CD14-positive monocyte (primary cell): ENCODE measurements at regions not wholly inside any gene's neighbourhood (a gene's known extent, or its start where the extent isn't known, plus 50 kb on each side); places are given as distances from the start of the nearest gene placed in this dataset.
A peak's percentile ranks its signal among the peaks of the same experiment; 100 is the strongest.

Experiments
- DNase-seq, 3 donors: peaks; one replicate each; pipeline ENCODE4 v3.0.0-alpha.2; 2011 to 2022
- H2AFZ ChIP-seq: 2 replicates; pipeline ENCODE4 v1.6.0; 2012; ENCODE audit warnings: mild to moderate bottlenecking, low read depth, low read length, inconsistent platforms; ENCODE audit not compliant: insufficient read depth, poor library complexity, severe bottlenecking
- H3K27ac ChIP-seq, 2 donors: 1 replicate in 1 of 2; 2 replicates in 1 of 2; pipeline ENCODE4 v1.5.1; 2012 to 2013; ENCODE audit warnings: low read length in 2 of 2, control low read depth in 1 of 2, inconsistent platforms in 1 of 2, low read depth in 1 of 2, mild to moderate bottlenecking in 1 of 2
- H3K27me3 ChIP-seq, 2 donors: one replicate each; pipeline versions ENCODE4 v1.6.0 to v1.6.1; 2011 to 2013; ENCODE audit warnings: low read length in 2 of 2; ENCODE audit not compliant: control insufficient read depth in 2 of 2, insufficient read depth in 2 of 2
- H3K36me3 ChIP-seq, 2 donors: replicated peaks in 1 of 2; 1 replicate in 1 of 2; 2 replicates in 1 of 2; pipeline versions ENCODE4 v1.5.1 to v1.6.1; 2012 to 2013; ENCODE audit warnings: low read length in 2 of 2, control low read depth in 1 of 2, inconsistent platforms in 1 of 2, mild to moderate bottlenecking in 1 of 2; ENCODE audit not compliant: insufficient read depth in 2 of 2, control insufficient read depth in 1 of 2
- H3K4me1 ChIP-seq, 2 donors: 1 replicate in 1 of 2; 2 replicates in 1 of 2; pipeline versions ENCODE4 v1.5.1 to v1.6.1; 2012 to 2013; ENCODE audit warnings: low read length in 2 of 2, control low read depth in 1 of 2, inconsistent platforms in 1 of 2, mild to moderate bottlenecking in 1 of 2, moderate library complexity in 1 of 2; ENCODE audit not compliant: insufficient read depth in 2 of 2, control insufficient read depth in 1 of 2
- H3K4me2 ChIP-seq: replicated peaks from 2 replicates; pipeline ENCODE3; 2012; ENCODE audit warnings: low read length, moderate library complexity, mild to moderate bottlenecking; ENCODE audit not compliant: poor library complexity, severe bottlenecking; ENCODE audit errors: extremely low read depth
- H3K4me3 ChIP-seq, 3 experiments: fragments of 200-600 bp in 1 of 3; sonication (generic) in 1 of 3; replicated peaks in 1 of 3; 1 replicate in 2 of 3; 2 replicates in 1 of 3; pipeline ENCODE4 v1.5.1; 2011 to 2013; ENCODE audit warnings: low read length in 3 of 3, mild to moderate bottlenecking in 3 of 3, control low read depth in 2 of 3, low read depth in 2 of 3, inconsistent platforms in 1 of 3, moderate library complexity in 1 of 3
- H3K79me2 ChIP-seq: 2 replicates; pipeline ENCODE4 v1.6.0; 2012; ENCODE audit warnings: mild to moderate bottlenecking, control low read depth, inconsistent platforms, low read length, moderate library complexity; ENCODE audit not compliant: insufficient read depth
- H3K9ac ChIP-seq: 2 replicates; pipeline ENCODE4 v1.6.0; 2017; ENCODE audit warnings: low read length, mild to moderate bottlenecking; ENCODE audit not compliant: insufficient read depth, poor library complexity, severe bottlenecking
- H3K9me3 ChIP-seq, 2 donors: replicated peaks in 1 of 2; 1 replicate in 1 of 2; 2 replicates in 1 of 2; pipeline versions ENCODE4 v1.5.1 to v1.6.1; 2012 to 2013; ENCODE audit warnings: low read length in 2 of 2, control low read depth in 1 of 2; ENCODE audit not compliant: control insufficient read depth in 1 of 2, insufficient read depth in 1 of 2
- H4K20me1 ChIP-seq: 2 replicates; pipeline ENCODE4 v1.6.0; 2012; ENCODE audit warnings: mild to moderate bottlenecking, low read length, control low read depth, moderate library complexity; ENCODE audit not compliant: insufficient read depth
- H3K27ac Mint-ChIP-seq, 7 donors: one replicate each; pipeline ENCODE4 v1.8.0; 2020; ENCODE audit warnings: mild to moderate bottlenecking in 7 of 7, mixed read lengths in 7 of 7, moderate library complexity in 6 of 7, inconsistent platforms in 2 of 7
- H3K27me3 Mint-ChIP-seq, 3 donors: one replicate each; pipeline ENCODE4 v1.8.0; 2021 to 2022; ENCODE audit warnings: low read depth in 3 of 3, mild to moderate bottlenecking in 3 of 3, mixed read lengths in 3 of 3, moderate library complexity in 3 of 3, inconsistent platforms in 1 of 3
- H3K36me3 Mint-ChIP-seq, 2 donors: one replicate each; pipeline ENCODE4 v1.8.0; 2020; ENCODE audit warnings: mixed read lengths in 2 of 2, inconsistent platforms in 1 of 2, mild to moderate bottlenecking in 1 of 2
- H3K4me1 Mint-ChIP-seq: one replicate; pipeline ENCODE4 v1.8.0; 2020; ENCODE audit warnings: mild to moderate bottlenecking, mixed read lengths
- H3K4me3 Mint-ChIP-seq, 2 donors: one replicate each; pipeline ENCODE4 v1.8.0; 2020; ENCODE audit warnings: mild to moderate bottlenecking in 2 of 2, mixed read lengths in 2 of 2, moderate library complexity in 1 of 2
- H3K9me3 Mint-ChIP-seq, 7 donors: one replicate each; pipeline ENCODE4 v1.8.0; 2020 to 2022; ENCODE audit warnings: mixed read lengths in 7 of 7, mild to moderate bottlenecking in 6 of 7, moderate library complexity in 6 of 7, inconsistent platforms in 2 of 7
- CTCF ChIP-seq: fragments of 200-600 bp; IDR thresholded peaks from one replicate; pipeline ENCODE4 v1.8.0; 2022; ENCODE audit warnings: antibody characterized with exemption, mild to moderate bottlenecking
- WGBS: methylation state at CpG from one replicate; pipeline ENCODE4 v1.1.5; 2013; ENCODE audit warnings: missing lambda C conversion rate; ENCODE audit not compliant: insufficient coverage; 5-methylcytosine and 5-hydroxymethylcytosine counted together
- intact Hi-C, 2 donors: fragments of 100-400 bp; cut with micrococcal nuclease; formaldehyde crosslinking; loops; one replicate each; pipeline versions ENCODE4 v1.15.0 to v1.15.1; 2023

GRCh38 chr17:27155866-27156265, 138.0 kb upstream of the WSB1 start:
- H3K27ac Mint-ChIP-seq, result no peak overlapping the region
- Histone ChIP-seq H3K9me3 (peaks cover 36 to 66% of the 10 kb centered on the region in 2 donors), H3K36me3 (no peaks in the 10 kb centered on the region), H4K20me1 (no peaks in the 10 kb centered on the region), H3K79me2 (no peaks in the 10 kb centered on the region), H2AFZ (no peak overlapping the region), H3K27me3 (no peaks in the 10 kb centered on the region), H3K27ac (no peak overlapping the region), H3K4me2 (no peak overlapping the region), H3K4me3 (no peak overlapping the region), H3K9ac (no peak overlapping the region), H3K4me1 (no peaks in the 10 kb centered on the region)
- no peak for DNase-seq
- H3K4me3 Mint-ChIP-seq, result no peak overlapping the region
- H3K4me1 Mint-ChIP-seq, result no peaks in the 10 kb centered on the region
- no peak for TF ChIP-seq CTCF
- WGBS, result 98% methylated on average over 15 of the region's 15 CpGs
- H3K36me3 Mint-ChIP-seq, result no peaks in the 10 kb centered on the region
- H3K9me3 Mint-ChIP-seq, result peaks cover 25 to 64% (median 49%) of the 10 kb centered on the region in 7 donors
- peaks cover 0 to 3% (median 0%) of the 10 kb centered on the region in 3 donors for H3K27me3 Mint-ChIP-seq
- intact Hi-C loops, result no loop called here

GRCh38 chr17:27157297-27157696, 136.6 kb upstream of the WSB1 start:
- Histone ChIP-seq H3K4me1 (no peaks in the 10 kb centered on the region), H3K9ac (no peak overlapping the region), H2AFZ (no peak overlapping the region), H3K27ac (no peak overlapping the region), H3K79me2 (no peaks in the 10 kb centered on the region), H3K27me3 (no peaks in the 10 kb centered on the region), H3K36me3 (no peaks in the 10 kb centered on the region), H3K4me2 (no peak overlapping the region), H4K20me1 (no peaks in the 10 kb centered on the region), H3K9me3 (peaks cover 36 to 64% of the 10 kb centered on the region in 2 donors), H3K4me3 (no peak overlapping the region)
- H3K27ac Mint-ChIP-seq, result peak overlapping the region in 1 of 7 donors; percentile 38
- no peak for DNase-seq
- peaks cover 0 to 3% (median 0%) of the 10 kb centered on the region in 3 donors for H3K27me3 Mint-ChIP-seq
- peaks cover 25 to 60% (median 49%) of the 10 kb centered on the region in 7 donors for H3K9me3 Mint-ChIP-seq
- 93% methylated on average over 6 of the region's 8 CpGs for WGBS
- peak overlapping the region in 1 of 2 donors; percentile 45 for H3K4me3 Mint-ChIP-seq
- TF ChIP-seq CTCF, result no peak
- no peaks in the 10 kb centered on the region for H3K36me3 Mint-ChIP-seq
- intact Hi-C loops, result no loop called here
- no peaks in the 10 kb centered on the region for H3K4me1 Mint-ChIP-seq
